Esophagus (tissue), 2 donors: ENCODE measurements at regions not wholly inside any gene's neighbourhood (a gene's known extent, or its start where the extent isn't known, plus 50 kb on each side); places are given as distances from the start of the nearest gene placed in this dataset.

Experiments
- H3K27ac ChIP-seq, 2 donors: one replicate each; pipeline ENCODE4 v1.5.1; 2013; ENCODE audit warnings: low read depth in 2 of 2, mild to moderate bottlenecking in 2 of 2, inconsistent platforms in 1 of 2, low read length in 1 of 2, moderate library complexity in 1 of 2
- H3K27me3 ChIP-seq, 2 donors: one replicate each; pipeline ENCODE4 v1.6.1; 2013; ENCODE audit warnings: low read length in 2 of 2, control low read depth in 1 of 2, mild to moderate bottlenecking in 1 of 2; ENCODE audit not compliant: insufficient read depth in 2 of 2, control insufficient read depth in 1 of 2
- H3K36me3 ChIP-seq, 2 donors: one replicate each; pipeline ENCODE4 v1.6.1; 2013; ENCODE audit warnings: low read length in 1 of 2; ENCODE audit not compliant: control insufficient read depth in 2 of 2, insufficient read depth in 2 of 2
- H3K4me1 ChIP-seq, 2 donors: one replicate each; pipeline ENCODE4 v1.6.1; 2013; ENCODE audit warnings: low read length in 1 of 2; ENCODE audit not compliant: control insufficient read depth in 2 of 2, insufficient read depth in 2 of 2
- H3K4me3 ChIP-seq, 2 donors: one replicate each; pipeline ENCODE4 v1.5.1; 2013; ENCODE audit warnings: low read length in 2 of 2, mild to moderate bottlenecking in 2 of 2, low read depth in 1 of 2, moderate library complexity in 1 of 2
- H3K9me3 ChIP-seq, 2 donors: one replicate each; pipeline ENCODE4 v1.6.1; 2013; ENCODE audit warnings: mild to moderate bottlenecking in 2 of 2, low read depth in 1 of 2, low read length in 1 of 2, moderate library complexity in 1 of 2; ENCODE audit not compliant: control insufficient read depth in 2 of 2, insufficient read depth in 1 of 2
- WGBS, 2 donors: extraction: QIAGEN DNeasy Blood & Tissue Kit; methylation state at CpG; one replicate each; pipeline ENCODE4 v1.1.7; 2013; 5-methylcytosine and 5-hydroxymethylcytosine counted together
- donor health status: healthy with polysubstance abuse.
- donor health status: Bipolar disorder and iron deficiency.

DNA sequence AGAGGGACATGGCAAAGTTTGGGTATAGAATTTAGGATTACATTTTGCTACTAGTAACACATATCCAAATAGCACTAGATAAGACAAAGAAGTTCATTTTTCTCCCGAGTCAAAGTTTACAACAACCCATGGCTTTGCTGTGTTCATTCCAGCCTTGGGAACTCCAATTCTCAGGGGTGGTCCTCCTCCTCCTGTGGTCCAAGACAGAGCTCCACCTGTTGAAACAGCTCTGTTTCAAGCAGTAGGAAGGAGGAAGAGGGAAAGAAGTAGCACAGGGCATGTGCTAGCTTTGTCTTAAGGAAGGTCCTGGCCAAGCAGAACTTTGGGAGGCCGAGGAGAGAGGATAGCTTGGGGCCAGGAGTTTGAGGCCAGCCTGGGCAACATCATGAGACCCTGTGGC is 113.8 kb upstream of the SIX2 start:
- Histone ChIP-seq H3K4me3 (no peak overlapping the region), H3K4me1 (no peaks in the 10 kb centered on the region), H3K27ac (no peak overlapping the region), H3K27me3 (no peaks in the 10 kb centered on the region), H3K36me3 (no peaks in the 10 kb centered on the region), H3K9me3 (no peaks in the 10 kb centered on the region)
- WGBS, 2 donors, result 76 to 79% methylated on average over 2 of the region's 2 CpGs

DNA sequence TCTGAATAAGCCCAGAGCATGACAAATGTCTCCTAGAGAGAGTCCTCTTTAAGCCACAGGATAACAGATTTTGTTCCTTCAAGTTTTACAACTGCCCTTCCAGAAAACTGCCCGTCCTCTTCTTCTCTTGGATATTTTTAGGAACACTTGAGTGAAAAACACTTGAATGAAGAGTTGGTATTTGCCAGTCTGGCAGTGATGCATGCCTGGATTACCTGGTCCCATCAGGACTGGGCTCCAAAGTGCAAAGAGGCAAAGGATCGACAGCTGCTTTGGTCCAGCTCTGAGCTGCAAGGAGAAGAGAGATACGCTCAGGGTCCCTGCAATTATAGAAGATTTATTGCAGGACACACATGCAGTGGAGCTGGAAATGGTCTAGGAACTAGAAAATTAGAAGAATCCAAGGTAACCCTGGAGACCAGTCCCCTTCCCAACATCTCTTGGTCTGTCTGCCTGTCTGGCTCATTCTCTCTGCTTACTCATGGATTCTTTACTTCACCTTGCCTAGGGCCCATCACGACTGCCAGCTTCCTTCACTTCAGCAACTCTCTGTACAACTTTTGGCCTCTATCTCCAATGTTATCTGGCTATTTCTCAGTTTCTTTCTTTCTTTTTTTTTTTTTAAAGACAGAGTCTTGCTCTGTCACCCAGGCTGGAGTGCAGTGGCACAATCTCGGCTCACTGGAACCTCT is 112.1 kb upstream of the SIX2 start:
- H3K27ac ChIP-seq, result no peak overlapping the region
- H3K27me3 ChIP-seq, result no peaks in the 10 kb centered on the region
- H3K4me3 ChIP-seq, result no peak overlapping the region
- no peaks in the 10 kb centered on the region for H3K4me1 ChIP-seq
- H3K9me3 ChIP-seq, result no peaks in the 10 kb centered on the region
- WGBS, 2 donors, result 69 to 79% methylated on average over 5 of the region's 5 CpGs
- no peaks in the 10 kb centered on the region for H3K36me3 ChIP-seq

DNA sequence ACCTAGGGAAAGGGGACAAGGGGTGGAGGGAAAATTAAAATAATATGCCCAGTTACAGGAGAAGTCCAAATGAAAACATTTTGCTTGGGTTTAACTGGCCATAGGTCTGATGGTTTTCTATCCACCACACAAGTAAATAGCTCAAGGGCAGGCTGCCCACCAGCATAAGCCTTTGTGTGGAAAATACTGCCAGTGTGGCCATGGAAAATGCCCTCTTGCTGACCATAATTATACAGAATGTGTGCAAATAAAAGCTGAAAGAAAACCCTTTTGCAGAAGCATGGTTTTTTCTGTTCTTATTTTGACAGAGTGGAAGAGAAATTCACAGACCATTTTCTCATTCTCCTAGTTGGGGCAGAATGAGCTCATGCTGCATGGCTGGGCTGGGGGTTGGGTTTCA is 111.3 kb upstream of the SIX2 start:
- H3K27me3 ChIP-seq, result no peaks in the 10 kb centered on the region
- no peaks in the 10 kb centered on the region for H3K36me3 ChIP-seq
- H3K4me3 ChIP-seq, result no peak overlapping the region
- H3K4me1 ChIP-seq, result no peaks in the 10 kb centered on the region
- H3K9me3 ChIP-seq, result peaks cover 0 to 2% of the 10 kb centered on the region in 2 donors
- no peak overlapping the region for H3K27ac ChIP-seq

DNA sequence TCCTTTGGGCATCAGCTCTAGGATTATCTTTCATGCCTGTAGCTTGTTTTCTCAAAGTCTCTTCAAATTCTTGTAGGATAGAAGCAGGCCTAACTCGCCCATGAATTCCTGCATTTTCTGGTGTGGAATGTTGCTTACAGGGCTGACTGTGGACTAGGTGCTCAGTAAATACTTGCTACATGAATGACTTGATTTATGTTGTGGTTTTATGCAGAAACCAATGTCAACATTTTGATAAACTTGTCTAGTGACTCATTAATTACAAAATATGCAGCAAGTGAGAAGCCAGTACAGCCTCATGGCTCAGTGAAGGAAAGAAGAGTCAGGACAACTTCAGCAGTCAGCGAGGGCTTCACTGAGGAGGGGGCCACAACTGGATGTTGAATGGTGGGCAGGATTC is 110.6 kb upstream of the SIX2 start:
- no peaks in the 10 kb centered on the region for H3K4me1 ChIP-seq

DNA sequence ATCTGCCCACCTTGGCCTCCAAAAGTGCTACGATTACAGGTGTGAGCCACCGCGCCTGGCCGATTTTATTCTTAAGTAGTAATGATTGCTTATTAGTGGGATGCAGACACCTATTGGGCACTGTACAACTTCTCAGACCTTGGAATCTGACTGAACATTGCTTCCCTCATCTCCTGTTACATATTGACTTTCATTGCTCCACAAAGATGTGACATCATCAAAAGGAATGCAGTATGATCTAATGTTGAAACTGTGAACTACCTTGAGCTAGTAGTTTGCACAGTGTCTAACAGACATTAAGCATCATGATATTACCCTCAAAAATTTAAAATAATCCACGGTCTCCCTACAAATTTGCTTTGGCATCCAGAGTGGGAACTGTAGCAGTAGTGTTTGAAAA is 109.8 kb upstream of the SIX2 start:
- WGBS, 2 donors, result 92 to 94% methylated on average over 5 of the region's 5 CpGs
- no peak overlapping the region for H3K4me3 ChIP-seq
- H3K27me3 ChIP-seq, result no peaks in the 10 kb centered on the region
- no peaks in the 10 kb centered on the region for H3K4me1 ChIP-seq
- peaks cover 0 to 2% of the 10 kb centered on the region in 2 donors for H3K9me3 ChIP-seq
- H3K27ac ChIP-seq, result no peak overlapping the region
- H3K36me3 ChIP-seq, result no peaks in the 10 kb centered on the region

More for the DNA sequence above, 110.6 kb upstream of the SIX2 start:
- 52 to 85% methylated on average over 2 of the region's 2 CpGs for WGBS, 2 donors
- Histone ChIP-seq H3K27me3 (no peaks in the 10 kb centered on the region), H3K4me3 (no peak overlapping the region), H3K27ac (no peak overlapping the region), H3K36me3 (no peaks in the 10 kb centered on the region), H3K9me3 (peaks cover 0 to 2% of the 10 kb centered on the region in 2 donors)

DNA sequence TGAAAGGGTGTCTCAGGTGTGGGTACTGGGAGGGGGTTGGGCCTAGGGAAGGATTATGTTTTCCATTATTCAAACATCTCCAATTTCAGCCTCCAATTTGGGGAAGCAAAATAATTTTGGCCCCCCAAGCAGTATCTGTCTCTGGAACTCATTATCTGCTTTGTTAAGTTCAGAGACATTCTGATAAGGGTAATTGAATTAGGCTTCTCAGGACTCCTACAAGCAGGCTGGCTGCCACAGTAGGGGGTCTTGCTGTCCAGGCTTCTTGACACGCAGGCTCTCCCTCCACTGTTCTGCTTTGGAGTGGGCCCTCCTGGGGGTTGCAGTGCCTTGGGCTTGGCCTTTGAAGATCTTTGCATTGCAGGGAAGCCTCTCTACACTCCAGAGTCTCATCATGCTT is 108.1 kb upstream of the SIX2 start:
- Histone ChIP-seq H3K36me3 (no peaks in the 10 kb centered on the region), H3K27ac (no peak overlapping the region), H3K27me3 (no peaks in the 10 kb centered on the region), H3K9me3 (peaks cover 0 to 2% of the 10 kb centered on the region in 2 donors), H3K4me1 (no peaks in the 10 kb centered on the region), H3K4me3 (no peak overlapping the region)
- WGBS, 2 donors, result 65 to 73% methylated on average over 1 of the region's 1 CpG

DNA sequence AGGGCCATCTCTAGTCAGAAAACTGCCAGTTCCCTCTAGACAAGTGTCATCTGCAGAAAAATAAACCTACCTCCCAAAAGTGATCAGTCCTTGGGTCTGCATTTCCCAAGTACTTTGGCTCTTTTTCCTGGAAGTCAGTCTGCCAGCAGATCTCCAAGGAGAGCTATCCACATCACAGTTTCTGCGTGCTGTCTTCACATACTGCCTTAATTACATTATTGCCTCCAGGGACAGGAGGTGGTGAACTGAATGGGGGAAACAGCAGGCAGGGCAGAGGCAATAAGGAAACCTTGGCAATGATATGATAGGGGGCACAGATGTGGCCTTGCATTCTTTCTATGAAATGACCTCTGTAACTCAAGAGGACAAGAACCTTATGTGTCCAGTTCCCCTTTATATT is 105.9 kb upstream of the SIX2 start:
- no peak overlapping the region for H3K4me3 ChIP-seq
- no peaks in the 10 kb centered on the region for H3K36me3 ChIP-seq
- peaks cover 2 to 3% of the 10 kb centered on the region in 2 donors for H3K9me3 ChIP-seq
- no peak overlapping the region for H3K27ac ChIP-seq
- H3K27me3 ChIP-seq, result no peaks in the 10 kb centered on the region
- no peaks in the 10 kb centered on the region for H3K4me1 ChIP-seq
- WGBS, 2 donors, result 64 to 74% methylated on average over 1 of the region's 1 CpG

DNA sequence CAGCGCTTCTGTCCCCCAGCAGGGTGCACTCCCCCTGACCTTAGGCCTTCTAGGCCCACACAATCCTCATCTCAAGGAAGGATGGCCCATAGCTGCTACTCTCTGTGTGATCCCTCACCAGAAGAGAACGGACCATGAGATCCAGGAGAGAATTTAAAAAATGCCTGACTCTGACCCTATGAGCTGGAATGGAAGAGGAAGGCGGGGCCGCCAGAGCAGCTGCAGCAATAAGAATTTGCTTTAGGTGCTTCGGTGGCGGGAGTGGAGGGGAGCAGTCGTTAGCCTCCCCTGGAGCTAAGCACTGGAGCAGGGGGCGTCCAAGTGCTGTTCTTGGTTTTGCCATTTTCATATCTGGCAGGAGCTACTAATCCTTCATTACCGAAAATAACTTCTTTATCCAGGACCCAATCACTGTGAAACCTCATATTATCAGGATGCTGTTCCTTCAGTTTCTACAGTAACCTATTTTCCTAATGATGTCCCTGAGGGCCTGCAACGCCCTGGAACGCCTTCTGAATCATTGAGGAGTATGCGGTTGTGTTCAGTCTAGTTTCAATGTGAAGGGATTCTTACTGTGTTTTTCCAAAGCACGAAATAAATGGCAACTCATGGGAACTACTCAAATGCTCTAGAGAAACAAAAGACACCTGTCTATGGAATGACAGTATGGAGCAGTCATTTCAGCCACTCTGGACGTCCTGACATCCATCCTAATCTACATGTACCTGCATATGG is 105.1 kb upstream of the SIX2 start:
- H3K9me3 ChIP-seq, result peaks cover 2 to 3% of the 10 kb centered on the region in 2 donors
- 85 to 86% methylated on average over 14 of the region's 14 CpGs for WGBS, 2 donors
- no peak overlapping the region for H3K27ac ChIP-seq
- no peak overlapping the region for H3K4me3 ChIP-seq
- no peaks in the 10 kb centered on the region for H3K4me1 ChIP-seq
- no peaks in the 10 kb centered on the region for H3K27me3 ChIP-seq
- no peaks in the 10 kb centered on the region for H3K36me3 ChIP-seq

DNA sequence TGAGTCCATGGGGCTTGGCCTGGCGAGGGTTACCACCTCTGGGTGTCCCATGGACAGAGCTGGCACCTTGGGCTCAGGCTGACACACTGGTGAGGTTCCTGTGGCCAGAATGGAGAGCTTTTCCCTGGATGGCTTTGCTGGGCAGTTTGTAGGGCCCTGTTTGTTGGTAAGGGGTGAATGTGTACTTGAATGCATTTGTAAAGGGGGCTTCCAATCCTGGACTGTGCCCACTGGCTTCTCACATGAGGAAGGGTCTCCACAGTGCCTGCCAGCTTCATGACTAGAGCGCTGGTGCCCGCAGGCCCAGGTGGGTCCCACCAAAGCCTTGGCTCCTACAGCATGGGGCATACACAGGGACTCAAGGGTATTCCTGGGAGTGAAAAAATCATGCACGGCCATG is 103.5 kb upstream of the SIX2 start:
- H3K36me3 ChIP-seq, result no peaks in the 10 kb centered on the region
- H3K27ac ChIP-seq, result no peak overlapping the region
- H3K4me1 ChIP-seq, result no peaks in the 10 kb centered on the region
- 88 to 90% methylated on average over 4 of the region's 4 CpGs for WGBS, 2 donors
- H3K27me3 ChIP-seq, result no peaks in the 10 kb centered on the region
- H3K9me3 ChIP-seq, result peaks cover 2 to 3% of the 10 kb centered on the region in 2 donors
- no peak overlapping the region for H3K4me3 ChIP-seq

DNA sequence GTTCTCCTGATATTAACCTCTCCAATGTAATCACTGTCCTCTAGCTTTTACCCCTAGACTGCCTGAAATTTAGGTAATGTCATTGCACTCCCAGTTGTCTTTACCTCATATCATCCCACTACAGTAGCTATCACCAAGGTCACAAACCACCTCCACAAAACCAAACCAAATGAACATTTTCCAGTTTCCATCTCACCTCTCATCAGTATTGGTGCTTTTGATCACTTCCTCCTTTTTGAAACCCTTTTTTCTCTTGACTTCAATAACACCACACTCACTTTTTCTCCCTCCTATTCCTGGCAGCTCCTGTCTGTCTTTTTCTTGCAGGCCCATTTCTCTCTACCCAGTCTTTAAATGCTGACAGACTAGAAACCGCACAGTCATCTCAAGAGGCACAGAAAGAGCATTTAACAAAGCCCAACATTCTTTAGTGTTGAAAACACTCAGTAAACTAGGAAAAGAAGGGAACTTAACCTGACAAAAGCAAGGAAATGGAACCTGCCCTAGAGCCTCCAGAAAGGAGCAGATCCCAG is 95.9 kb upstream of the SIX2 start:
- H3K27ac ChIP-seq, result no peak overlapping the region

More for the DNA sequence above, 95.9 kb upstream of the SIX2 start:
- H3K27me3 ChIP-seq, result no peaks in the 10 kb centered on the region
- H3K4me3 ChIP-seq, result no peak overlapping the region
- WGBS, 2 donors, result 81 to 88% methylated on average over 1 of the region's 1 CpG
- no peaks in the 10 kb centered on the region for H3K4me1 ChIP-seq
- no peaks in the 10 kb centered on the region for H3K36me3 ChIP-seq
- no peaks in the 10 kb centered on the region for H3K9me3 ChIP-seq
